ENCODE measurements at regions not wholly inside any gene's neighbourhood (a gene's known extent, or its start where the extent isn't known, plus 50 kb on each side); places are given as distances from the start of the nearest gene placed in this dataset.

GRCh38 chr5:56522169-56522568 is 289.0 kb upstream of the ANKRD55 start:
- no peak overlapping the region for H3K27ac ChIP-seq
- peaks cover 0 to 18% of the 10 kb centered on the region in 2 donors for H3K4me1 ChIP-seq
- H3K9me3 ChIP-seq: no peaks in the 10 kb centered on the region
- TF ChIP-seq CTCF (IDR thresholded peaks at IDR 0.05): no peak
- no peaks in the 10 kb centered on the region for H3K36me3 ChIP-seq
- H3K4me3 ChIP-seq: no peak overlapping the region
- H3K27me3 ChIP-seq: no peaks in the 10 kb centered on the region
- no peak for DNase-seq (ENCODE audit: low spot score)

- TF ChIP-seq CTCF (IDR thresholded peaks at IDR 0.05): no peak
- DNase-seq (ENCODE audit: low spot score): no peak
- Histone ChIP-seq H3K4me3 (no peak overlapping the region), H3K9me3 (no peaks in the 10 kb centered on the region), H3K36me3 (no peaks in the 10 kb centered on the region), H3K27ac (no peak overlapping the region), H3K4me1 (peaks cover 0 to 28% of the 10 kb centered on the region in 2 donors), H3K27me3 (no peaks in the 10 kb centered on the region)
Observed at GRCh38 chr5:56520986-56521730, 288.0 kb upstream of the ANKRD55 start.

- no peak for TF ChIP-seq CTCF (IDR thresholded peaks at IDR 0.05)
- Histone ChIP-seq H3K27ac (no peak overlapping the region), H3K4me3 (no peak overlapping the region), H3K36me3 (no peaks in the 10 kb centered on the region), H3K27me3 (no peaks in the 10 kb centered on the region), H3K4me1 (peaks cover 0 to 29% of the 10 kb centered on the region in 2 donors), H3K9me3 (no peaks in the 10 kb centered on the region)
- no peak for DNase-seq (ENCODE audit: low spot score)
Observed at GRCh38 chr5:56518820-56519219, 285.7 kb upstream of the ANKRD55 start.

GRCh38 chr5:56517011-56517416 is 283.9 kb upstream of the ANKRD55 start:
- no peak for TF ChIP-seq CTCF (IDR thresholded peaks at IDR 0.05)
- H3K27ac ChIP-seq: no peak overlapping the region
- DNase-seq (ENCODE audit: low spot score): no peak

GRCh38 chr5:56516441-56516840 is 283.3 kb upstream of the ANKRD55 start:
- Histone ChIP-seq H3K36me3 (no peaks in the 10 kb centered on the region), H3K4me3 (no peak overlapping the region), H3K9me3 (no peaks in the 10 kb centered on the region), H3K27me3 (no peaks in the 10 kb centered on the region), H3K4me1 (peaks cover 0 to 25% of the 10 kb centered on the region in 2 donors), H3K27ac (no peak overlapping the region)
- no peak for TF ChIP-seq CTCF (IDR thresholded peaks at IDR 0.05)
- no peak for DNase-seq (ENCODE audit: low spot score)

More at GRCh38 chr5:56517011-56517416, 283.9 kb upstream of the ANKRD55 start:
- H3K4me3 ChIP-seq: no peak overlapping the region
- H3K36me3 ChIP-seq: no peaks in the 10 kb centered on the region
- H3K4me1 ChIP-seq: peaks cover 0 to 25% of the 10 kb centered on the region in 2 donors
- no peaks in the 10 kb centered on the region for H3K9me3 ChIP-seq
- no peaks in the 10 kb centered on the region for H3K27me3 ChIP-seq

GRCh38 chr5:56516035-56516434 is 282.9 kb upstream of the ANKRD55 start:
- TF ChIP-seq CTCF (IDR thresholded peaks at IDR 0.05): no peak
- DNase-seq (ENCODE audit: low spot score): no peak
- peaks cover 0 to 25% of the 10 kb centered on the region in 2 donors for H3K4me1 ChIP-seq

More at GRCh38 chr5:56516035-56516434, 282.9 kb upstream of the ANKRD55 start:
- Histone ChIP-seq H3K9me3 (no peaks in the 10 kb centered on the region), H3K4me3 (no peak overlapping the region), H3K36me3 (no peaks in the 10 kb centered on the region), H3K27ac (no peak overlapping the region), H3K27me3 (no peaks in the 10 kb centered on the region)

Measured in right atrium auricular region (tissue), 2 donors.